ENCODE measurements at regions not wholly inside any gene's neighbourhood (a gene's known extent, or its start where the extent isn't known, plus 50 kb on each side); places are given as distances from the start of the nearest gene placed in this dataset.

DNA sequence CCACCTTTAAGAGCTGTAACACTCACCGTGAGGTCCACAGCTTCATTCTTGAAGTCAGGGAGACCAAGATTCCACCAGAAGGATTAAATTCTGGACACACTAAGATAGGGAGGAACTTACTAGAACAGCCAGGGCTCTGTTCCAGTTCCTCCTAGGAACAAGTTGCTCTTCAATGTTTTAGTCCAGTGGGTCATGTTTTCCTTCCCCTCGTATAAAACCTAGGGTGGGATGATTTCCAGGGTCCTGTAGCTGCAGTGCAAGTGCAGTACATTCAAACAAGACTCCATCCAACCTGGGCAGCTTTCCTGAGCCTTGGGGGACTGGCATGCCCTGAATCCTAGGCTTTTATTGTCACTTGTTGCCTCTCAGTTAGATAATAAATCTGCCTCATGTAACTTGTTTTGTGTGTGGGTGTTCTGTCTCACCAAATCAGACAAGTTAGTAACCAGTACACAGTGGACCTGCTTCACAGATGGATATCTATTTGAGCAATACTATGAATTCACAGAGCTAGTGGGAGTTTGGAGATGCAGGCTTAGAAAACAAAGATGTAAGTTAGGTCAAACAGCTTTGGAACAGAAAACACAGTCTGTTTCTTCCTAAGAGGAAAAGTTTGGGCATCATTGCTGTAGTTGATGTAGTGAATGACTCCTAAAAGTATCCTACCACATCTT lies 405.6 kb downstream of the GABRG2 start:
- no peaks in the 10 kb centered on the region for H3K36me3 ChIP-seq
- no peaks in the 10 kb centered on the region for H3K4me1 ChIP-seq
- H3K27ac ChIP-seq, result no peak overlapping the region
- DNase-seq (ENCODE audit: low spot score in 2 of 2), result no peak
- H3K4me3 ChIP-seq, result no peak overlapping the region
- H3K9me3 ChIP-seq, result no peaks in the 10 kb centered on the region
- TF ChIP-seq POLR2AphosphoS5 (IDR thresholded peaks at IDR 0.05), result no peak
- TF ChIP-seq POLR2A (IDR thresholded peaks at IDR 0.05), result no peak
- no peak for TF ChIP-seq EP300 (IDR thresholded peaks at IDR 0.05)
- TF ChIP-seq, protein P1, sequence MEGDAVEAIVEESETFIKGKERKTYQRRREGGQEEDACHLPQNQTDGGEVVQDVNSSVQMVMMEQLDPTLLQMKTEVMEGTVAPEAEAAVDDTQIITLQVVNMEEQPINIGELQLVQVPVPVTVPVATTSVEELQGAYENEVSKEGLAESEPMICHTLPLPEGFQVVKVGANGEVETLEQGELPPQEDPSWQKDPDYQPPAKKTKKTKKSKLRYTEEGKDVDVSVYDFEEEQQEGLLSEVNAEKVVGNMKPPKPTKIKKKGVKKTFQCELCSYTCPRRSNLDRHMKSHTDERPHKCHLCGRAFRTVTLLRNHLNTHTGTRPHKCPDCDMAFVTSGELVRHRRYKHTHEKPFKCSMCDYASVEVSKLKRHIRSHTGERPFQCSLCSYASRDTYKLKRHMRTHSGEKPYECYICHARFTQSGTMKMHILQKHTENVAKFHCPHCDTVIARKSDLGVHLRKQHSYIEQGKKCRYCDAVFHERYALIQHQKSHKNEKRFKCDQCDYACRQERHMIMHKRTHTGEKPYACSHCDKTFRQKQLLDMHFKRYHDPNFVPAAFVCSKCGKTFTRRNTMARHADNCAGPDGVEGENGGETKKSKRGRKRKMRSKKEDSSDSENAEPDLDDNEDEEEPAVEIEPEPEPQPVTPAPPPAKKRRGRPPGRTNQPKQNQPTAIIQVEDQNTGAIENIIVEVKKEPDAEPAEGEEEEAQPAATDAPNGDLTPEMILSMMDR (IDR thresholded peaks at IDR 0.05), result no peak
- WGBS, result 74% methylated on average over 2 of the region's 2 CpGs
- no peaks in the 10 kb centered on the region for H3K27me3 ChIP-seq

DNA sequence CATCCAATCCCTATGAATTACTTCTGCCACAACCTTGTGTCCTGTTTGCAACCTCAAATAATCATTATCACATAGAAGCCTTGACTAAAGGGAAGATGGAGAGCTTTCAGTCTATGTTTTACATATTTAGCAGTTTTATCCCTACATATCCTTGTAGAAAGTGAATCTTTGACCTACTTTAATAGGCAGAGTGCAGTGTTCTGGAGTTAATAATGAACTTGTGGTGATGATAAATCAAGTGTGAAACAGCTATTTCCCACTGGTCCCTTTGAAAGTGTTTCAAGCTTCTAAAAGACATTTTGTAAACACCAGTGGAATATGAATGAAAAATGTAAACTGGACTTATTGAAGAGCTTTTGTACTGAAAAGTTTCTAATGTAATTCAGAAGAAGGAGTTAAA lies 406.7 kb downstream of the GABRG2 start:
- no peak for DNase-seq (ENCODE audit: low spot score in 2 of 2)
- Histone ChIP-seq H3K36me3 (no peaks in the 10 kb centered on the region), H3K9me3 (no peaks in the 10 kb centered on the region), H3K27me3 (no peaks in the 10 kb centered on the region), H3K27ac (no peak overlapping the region), H3K4me1 (no peaks in the 10 kb centered on the region), H3K4me3 (no peak overlapping the region)
- no peak for TF ChIP-seq EP300 (IDR thresholded peaks at IDR 0.05)
- TF ChIP-seq POLR2AphosphoS5 (IDR thresholded peaks at IDR 0.05), result no peak
- no peak for TF ChIP-seq POLR2A (IDR thresholded peaks at IDR 0.05)
- TF ChIP-seq, protein P1 (IDR thresholded peaks at IDR 0.05), result no peak

DNA sequence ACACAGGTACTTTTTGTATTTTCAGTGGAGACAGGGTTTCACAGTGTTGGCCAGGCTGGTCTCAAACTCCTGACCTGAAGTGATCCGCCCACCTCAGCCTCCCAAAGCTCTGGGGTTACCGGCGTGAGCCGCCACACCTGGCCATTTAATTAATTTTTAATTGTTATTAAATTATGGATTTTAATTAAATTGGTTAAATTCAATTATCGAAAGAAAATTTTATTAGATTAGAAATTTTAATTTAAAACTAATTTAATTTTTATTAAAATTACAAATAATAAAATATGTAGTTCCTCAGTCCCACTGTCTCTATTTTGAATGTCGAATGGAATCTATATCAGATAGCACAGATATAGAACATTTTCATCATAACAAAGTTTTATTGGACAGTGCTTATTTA lies 416.5 kb downstream of the GABRG2 start:
- no peaks in the 10 kb centered on the region for H3K4me1 ChIP-seq
- WGBS, result 95% methylated on average over 6 of the region's 6 CpGs
- H3K4me3 ChIP-seq, result no peak overlapping the region
- no peak for DNase-seq (ENCODE audit: low spot score in 2 of 2)
- TF ChIP-seq, protein P1 (IDR thresholded peaks at IDR 0.05), result no peak
- TF ChIP-seq EP300 (IDR thresholded peaks at IDR 0.05) (no peak), POLR2A (IDR thresholded peaks at IDR 0.05) (no peak), POLR2AphosphoS5 (IDR thresholded peaks at IDR 0.05) (no peak)
- H3K36me3 ChIP-seq, result no peaks in the 10 kb centered on the region
- H3K27ac ChIP-seq, result no peak overlapping the region
- H3K27me3 ChIP-seq, result no peaks in the 10 kb centered on the region
- no peaks in the 10 kb centered on the region for H3K9me3 ChIP-seq

DNA sequence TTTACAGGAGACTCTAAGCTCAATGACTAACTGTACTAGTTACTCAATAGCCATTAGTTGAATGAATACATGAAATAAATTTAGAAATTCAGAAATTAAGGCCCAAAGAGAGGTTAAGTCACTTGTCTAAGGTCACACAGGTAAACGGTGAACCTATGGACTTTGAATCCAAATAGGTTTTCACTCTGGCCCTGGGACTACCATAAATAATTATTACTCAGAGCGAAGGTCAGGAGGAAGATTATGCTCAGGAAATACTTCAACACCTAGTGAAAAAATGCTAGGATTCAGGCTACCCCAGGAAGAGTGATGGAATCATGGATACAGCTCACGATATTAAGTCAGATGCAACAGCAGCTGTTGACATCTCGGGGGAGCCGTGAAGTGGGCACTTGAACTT lies 417.4 kb downstream of the GABRG2 start:
- DNase-seq (ENCODE audit: low spot score in 2 of 2), result no peak
- H3K27me3 ChIP-seq, result no peaks in the 10 kb centered on the region
- TF ChIP-seq POLR2AphosphoS5 (IDR thresholded peaks at IDR 0.05), result no peak
- WGBS, result 81% methylated on average over 5 of the region's 5 CpGs
- H3K27ac ChIP-seq, result no peak overlapping the region
- no peaks in the 10 kb centered on the region for H3K4me1 ChIP-seq
- H3K9me3 ChIP-seq, result no peaks in the 10 kb centered on the region
- no peak overlapping the region for H3K4me3 ChIP-seq
- H3K36me3 ChIP-seq, result no peaks in the 10 kb centered on the region

DNA sequence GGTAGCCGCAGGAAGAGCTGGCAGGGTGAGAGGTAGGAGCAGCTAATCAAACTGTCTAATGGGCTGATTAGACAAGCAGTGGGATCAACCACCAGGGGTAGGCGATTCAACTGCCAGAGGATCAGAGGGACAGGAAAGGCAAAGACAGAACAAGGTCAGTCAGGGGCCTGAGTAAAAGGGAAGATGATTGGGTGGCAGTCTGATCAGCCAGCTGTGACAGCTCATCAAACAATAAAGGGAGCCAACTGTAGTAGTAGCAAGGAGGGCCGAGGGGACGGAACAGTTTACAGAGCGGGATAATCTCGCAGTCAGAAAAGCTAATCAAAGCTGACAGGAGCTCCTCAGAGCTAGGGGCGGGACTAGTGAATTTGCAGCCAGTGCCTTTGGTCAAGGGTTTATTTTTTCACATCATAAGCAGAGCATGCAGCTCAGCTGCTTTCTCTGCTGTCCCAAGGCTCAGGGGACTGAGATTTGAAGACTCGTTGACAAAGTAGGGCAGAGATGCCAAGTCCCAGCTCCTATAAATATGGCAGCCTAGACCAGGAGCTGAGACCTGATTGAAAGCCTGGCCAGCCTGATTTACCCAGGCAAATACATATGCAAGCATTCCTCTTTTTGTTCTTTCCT lies 418.2 kb downstream of the GABRG2 start:
- H3K4me1 ChIP-seq, result no peaks in the 10 kb centered on the region
- H3K27me3 ChIP-seq, result no peaks in the 10 kb centered on the region
- DNase-seq (ENCODE audit: low spot score in 2 of 2), result no peak
- H3K27ac ChIP-seq, result no peak overlapping the region
- H3K4me3 ChIP-seq, result no peak overlapping the region
- no peaks in the 10 kb centered on the region for H3K36me3 ChIP-seq
- 69% methylated on average over 8 of the region's 8 CpGs for whole genome bisulfite sequencing
- H3K9me3 ChIP-seq, result no peaks in the 10 kb centered on the region
- no peak for TF ChIP-seq POLR2A (IDR thresholded peaks at IDR 0.05)
- TF ChIP-seq, protein P1 (IDR thresholded peaks at IDR 0.05), result no peak
- TF ChIP-seq EP300 (IDR thresholded peaks at IDR 0.05), result no peak
- no peak for TF ChIP-seq POLR2AphosphoS5 (IDR thresholded peaks at IDR 0.05)
